ENCODE measurements at regions not wholly inside any gene's neighbourhood (a gene's known extent, or its start where the extent isn't known, plus 50 kb on each side); places are given as distances from the start of the nearest gene placed in this dataset.

GRCh38 chr2:239522002-239522739, 121.4 kb upstream of the HDAC4 start:
- intact Hi-C loops (cut with micrococcal nuclease): no loop called here
- peaks cover 0 to 5% of the 10 kb centered on the region in 2 donors for H3K9me3 ChIP-seq (replicated peaks in 1 of 2; ENCODE audit: control insufficient read depth in 1 of 2, insufficient read depth in 1 of 2, low read length in 2 of 2)
- no peak overlapping the region for H3K9ac ChIP-seq (ENCODE audit: insufficient read depth, low read length, poor library complexity, severe bottlenecking)
- no peaks in the 10 kb centered on the region for H3K79me2 ChIP-seq (ENCODE audit: insufficient read depth, low read length)
- no peaks in the 10 kb centered on the region for H4K20me1 ChIP-seq (ENCODE audit: insufficient read depth, low read length)
- 85% methylated on average over 13 of the region's 15 CpGs for WGBS (ENCODE audit: insufficient coverage)
- TF ChIP-seq, protein P1, sequence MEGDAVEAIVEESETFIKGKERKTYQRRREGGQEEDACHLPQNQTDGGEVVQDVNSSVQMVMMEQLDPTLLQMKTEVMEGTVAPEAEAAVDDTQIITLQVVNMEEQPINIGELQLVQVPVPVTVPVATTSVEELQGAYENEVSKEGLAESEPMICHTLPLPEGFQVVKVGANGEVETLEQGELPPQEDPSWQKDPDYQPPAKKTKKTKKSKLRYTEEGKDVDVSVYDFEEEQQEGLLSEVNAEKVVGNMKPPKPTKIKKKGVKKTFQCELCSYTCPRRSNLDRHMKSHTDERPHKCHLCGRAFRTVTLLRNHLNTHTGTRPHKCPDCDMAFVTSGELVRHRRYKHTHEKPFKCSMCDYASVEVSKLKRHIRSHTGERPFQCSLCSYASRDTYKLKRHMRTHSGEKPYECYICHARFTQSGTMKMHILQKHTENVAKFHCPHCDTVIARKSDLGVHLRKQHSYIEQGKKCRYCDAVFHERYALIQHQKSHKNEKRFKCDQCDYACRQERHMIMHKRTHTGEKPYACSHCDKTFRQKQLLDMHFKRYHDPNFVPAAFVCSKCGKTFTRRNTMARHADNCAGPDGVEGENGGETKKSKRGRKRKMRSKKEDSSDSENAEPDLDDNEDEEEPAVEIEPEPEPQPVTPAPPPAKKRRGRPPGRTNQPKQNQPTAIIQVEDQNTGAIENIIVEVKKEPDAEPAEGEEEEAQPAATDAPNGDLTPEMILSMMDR (IDR thresholded peaks at IDR 0.05): no peak
- Mint-ChIP-seq H3K9me3 (peaks cover 0 to 4% (median 0%) of the 10 kb centered on the region in 7 donors), H3K4me1 (peaks cover 13% of the 10 kb centered on the region), H3K27ac (peak overlapping the region in 1 of 7 donors; percentile 15), H3K4me3 (no peak overlapping the region), H3K36me3 (no peaks in the 10 kb centered on the region), H3K27me3 (ENCODE audit: low read depth in 3 of 3) (peaks cover 9 to 15% (median 15%) of the 10 kb centered on the region in 3 donors)
- no peak overlapping the region for H3K4me2 ChIP-seq (replicated peaks; ENCODE audit: extremely low read depth, low read length, poor library complexity, severe bottlenecking)
- no peak overlapping the region for H3K4me3 ChIP-seq (replicated peaks in 1 of 3; ENCODE audit: low read depth in 2 of 3, low read length in 3 of 3)
- H2AFZ ChIP-seq (ENCODE audit: insufficient read depth, low read depth, low read length, poor library complexity, severe bottlenecking): no peak overlapping the region
- H3K4me1 ChIP-seq (ENCODE audit: control insufficient read depth in 1 of 2, insufficient read depth in 2 of 2, low read length in 2 of 2): peaks cover 4% of the 10 kb centered on the region in 2 donors
- DNase-seq: no peak
- H3K36me3 ChIP-seq (replicated peaks in 1 of 2; ENCODE audit: control insufficient read depth in 1 of 2, insufficient read depth in 2 of 2, low read length in 2 of 2): no peaks in the 10 kb centered on the region
- no peaks in the 10 kb centered on the region for H3K27me3 ChIP-seq (ENCODE audit: control insufficient read depth in 2 of 2, insufficient read depth in 2 of 2, low read length in 2 of 2)
- H3K27ac ChIP-seq (ENCODE audit: low read depth in 1 of 2, low read length in 2 of 2): no peak overlapping the region

- H3K9ac ChIP-seq (ENCODE audit: insufficient read depth, low read length, poor library complexity, severe bottlenecking): no peak overlapping the region
- WGBS (ENCODE audit: insufficient coverage): 93% methylated on average over 6 of the region's 6 CpGs
- TF ChIP-seq, protein P1 (IDR thresholded peaks at IDR 0.05): no peak
- H2AFZ ChIP-seq (ENCODE audit: insufficient read depth, low read depth, low read length, poor library complexity, severe bottlenecking): no peak overlapping the region
- H3K27ac Mint-ChIP-seq: peak overlapping the region in 1 of 7 donors; percentile 68
- H3K27ac ChIP-seq (ENCODE audit: low read depth in 1 of 2, low read length in 2 of 2): no peak overlapping the region
- H3K9me3 Mint-ChIP-seq: peaks cover 0 to 3% (median 0%) of the 10 kb centered on the region in 7 donors
- no peak overlapping the region for H3K4me3 ChIP-seq (replicated peaks in 1 of 3; ENCODE audit: low read depth in 2 of 3, low read length in 3 of 3)
- H3K27me3 Mint-ChIP-seq (ENCODE audit: low read depth in 3 of 3): peaks cover 9 to 15% (median 13%) of the 10 kb centered on the region in 3 donors
- no peak overlapping the region for H3K4me3 Mint-ChIP-seq
- peaks cover 4% of the 10 kb centered on the region in 2 donors for H3K4me1 ChIP-seq (ENCODE audit: control insufficient read depth in 1 of 2, insufficient read depth in 2 of 2, low read length in 2 of 2)
- H4K20me1 ChIP-seq (ENCODE audit: insufficient read depth, low read length): no peaks in the 10 kb centered on the region
- H3K4me1 Mint-ChIP-seq: peaks cover 13% of the 10 kb centered on the region
- no peaks in the 10 kb centered on the region for H3K36me3 ChIP-seq (replicated peaks in 1 of 2; ENCODE audit: control insufficient read depth in 1 of 2, insufficient read depth in 2 of 2, low read length in 2 of 2)
- H3K27me3 ChIP-seq (ENCODE audit: control insufficient read depth in 2 of 2, insufficient read depth in 2 of 2, low read length in 2 of 2): no peaks in the 10 kb centered on the region
- H3K4me2 ChIP-seq (replicated peaks; ENCODE audit: extremely low read depth, low read length, poor library complexity, severe bottlenecking): no peak overlapping the region
- DNase-seq: no peak
- no peaks in the 10 kb centered on the region for H3K79me2 ChIP-seq (ENCODE audit: insufficient read depth, low read length)
- intact Hi-C loops (cut with micrococcal nuclease): no loop called here
- H3K9me3 ChIP-seq (replicated peaks in 1 of 2; ENCODE audit: control insufficient read depth in 1 of 2, insufficient read depth in 1 of 2, low read length in 2 of 2): no peaks in the 10 kb centered on the region
- no peaks in the 10 kb centered on the region for H3K36me3 Mint-ChIP-seq
Measured at GRCh38 chr2:239521518-239521815, 120.6 kb upstream of the HDAC4 start.
